A673 (cell line): ENCODE measurements at regions not wholly inside any gene's neighbourhood (a gene's known extent, or its start where the extent isn't known, plus 50 kb on each side); places are given as distances from the start of the nearest gene placed in this dataset.
"Not testable (repeated sequence)": the region's sequence is repeated elsewhere in the genome, so short reads cannot be mapped to it uniquely, and the experiment has no call there.

Experiments
- EZH2 ChIP-seq: fragments of 200-600 bp; sonication (generic); IDR thresholded peaks from 2 replicates; pipeline ENCODE4 v1.6.1; 2017; ENCODE audit warnings: borderline replicate concordance, low read depth, mild to moderate bottlenecking, mixed read lengths, antibody characterized with exemption, low read length; ENCODE audit not compliant: poor library complexity, severe bottlenecking
- TF ChIP-seq, protein P1 (sequence below): fragments of 300-800, 200-600 bp; sonication (generic); conservative IDR thresholded peaks from 2 replicates; pipeline ENCODE4 v1.5.1; 2017; ENCODE audit warnings: low read depth, mild to moderate bottlenecking, antibody characterized with exemption, low read length, moderate library complexity, mixed read lengths

DNA sequence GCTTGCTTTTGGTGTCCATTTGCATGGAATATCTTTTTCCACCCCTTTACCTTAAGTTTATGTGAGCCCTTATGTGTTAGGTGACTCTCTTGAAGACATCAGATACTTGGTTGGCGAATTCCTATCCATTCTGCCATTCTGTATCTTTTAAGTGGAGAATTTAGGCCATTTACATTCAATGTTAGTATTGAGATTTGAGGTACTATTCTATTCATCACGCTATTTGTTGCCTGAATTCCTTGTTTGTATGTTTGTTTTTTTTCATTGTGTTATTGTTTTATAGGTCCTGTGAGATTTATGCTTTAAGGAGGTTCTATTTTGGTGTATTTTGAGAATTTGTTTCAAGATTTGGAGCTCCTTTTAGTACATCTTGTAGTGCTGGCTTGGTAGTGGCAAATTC, 238.3 kb upstream of the LYPLAL1 start:
- TF ChIP-seq, protein P1, sequence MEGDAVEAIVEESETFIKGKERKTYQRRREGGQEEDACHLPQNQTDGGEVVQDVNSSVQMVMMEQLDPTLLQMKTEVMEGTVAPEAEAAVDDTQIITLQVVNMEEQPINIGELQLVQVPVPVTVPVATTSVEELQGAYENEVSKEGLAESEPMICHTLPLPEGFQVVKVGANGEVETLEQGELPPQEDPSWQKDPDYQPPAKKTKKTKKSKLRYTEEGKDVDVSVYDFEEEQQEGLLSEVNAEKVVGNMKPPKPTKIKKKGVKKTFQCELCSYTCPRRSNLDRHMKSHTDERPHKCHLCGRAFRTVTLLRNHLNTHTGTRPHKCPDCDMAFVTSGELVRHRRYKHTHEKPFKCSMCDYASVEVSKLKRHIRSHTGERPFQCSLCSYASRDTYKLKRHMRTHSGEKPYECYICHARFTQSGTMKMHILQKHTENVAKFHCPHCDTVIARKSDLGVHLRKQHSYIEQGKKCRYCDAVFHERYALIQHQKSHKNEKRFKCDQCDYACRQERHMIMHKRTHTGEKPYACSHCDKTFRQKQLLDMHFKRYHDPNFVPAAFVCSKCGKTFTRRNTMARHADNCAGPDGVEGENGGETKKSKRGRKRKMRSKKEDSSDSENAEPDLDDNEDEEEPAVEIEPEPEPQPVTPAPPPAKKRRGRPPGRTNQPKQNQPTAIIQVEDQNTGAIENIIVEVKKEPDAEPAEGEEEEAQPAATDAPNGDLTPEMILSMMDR = not testable (repeated sequence)
- not testable (repeated sequence) for TF ChIP-seq EZH2
